ENCODE measurements at regions not wholly inside any gene's neighbourhood (a gene's known extent, or its start where the extent isn't known, plus 50 kb on each side); places are given as distances from the start of the nearest gene placed in this dataset.

GRCh38 chr7:126119981-126120380 is 1132.8 kb downstream of the GRM8 start:
- peaks cover 5% of the 10 kb centered on the region for H3K36me3 Mint-ChIP-seq (ENCODE audit: low read depth, unreplicated experiment)
- no peaks in the 10 kb centered on the region for H3K27me3 Mint-ChIP-seq (ENCODE audit: unreplicated experiment)
- no peaks in the 10 kb centered on the region for H3K9me3 Mint-ChIP-seq (ENCODE audit: unreplicated experiment)
- H3K4me1 Mint-ChIP-seq (ENCODE audit: unreplicated experiment) = no peaks in the 10 kb centered on the region
- no peak overlapping the region for H3K27ac Mint-ChIP-seq (ENCODE audit: unreplicated experiment)
- TF ChIP-seq, protein P1, sequence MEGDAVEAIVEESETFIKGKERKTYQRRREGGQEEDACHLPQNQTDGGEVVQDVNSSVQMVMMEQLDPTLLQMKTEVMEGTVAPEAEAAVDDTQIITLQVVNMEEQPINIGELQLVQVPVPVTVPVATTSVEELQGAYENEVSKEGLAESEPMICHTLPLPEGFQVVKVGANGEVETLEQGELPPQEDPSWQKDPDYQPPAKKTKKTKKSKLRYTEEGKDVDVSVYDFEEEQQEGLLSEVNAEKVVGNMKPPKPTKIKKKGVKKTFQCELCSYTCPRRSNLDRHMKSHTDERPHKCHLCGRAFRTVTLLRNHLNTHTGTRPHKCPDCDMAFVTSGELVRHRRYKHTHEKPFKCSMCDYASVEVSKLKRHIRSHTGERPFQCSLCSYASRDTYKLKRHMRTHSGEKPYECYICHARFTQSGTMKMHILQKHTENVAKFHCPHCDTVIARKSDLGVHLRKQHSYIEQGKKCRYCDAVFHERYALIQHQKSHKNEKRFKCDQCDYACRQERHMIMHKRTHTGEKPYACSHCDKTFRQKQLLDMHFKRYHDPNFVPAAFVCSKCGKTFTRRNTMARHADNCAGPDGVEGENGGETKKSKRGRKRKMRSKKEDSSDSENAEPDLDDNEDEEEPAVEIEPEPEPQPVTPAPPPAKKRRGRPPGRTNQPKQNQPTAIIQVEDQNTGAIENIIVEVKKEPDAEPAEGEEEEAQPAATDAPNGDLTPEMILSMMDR (IDR thresholded peaks at IDR 0.05; ENCODE audit: unreplicated experiment) = no peak
- DNase-seq (ENCODE audit: low spot score) = no peak
- H3K4me3 Mint-ChIP-seq (ENCODE audit: unreplicated experiment) = no peak overlapping the region

- TF ChIP-seq, protein P1 (IDR thresholded peaks at IDR 0.05; ENCODE audit: unreplicated experiment) = no peak
- no peak for DNase-seq (ENCODE audit: low spot score)
- Mint-ChIP-seq H3K36me3 (ENCODE audit: low read depth, unreplicated experiment) (no peaks in the 10 kb centered on the region), H3K27me3 (ENCODE audit: unreplicated experiment) (no peaks in the 10 kb centered on the region), H3K4me1 (ENCODE audit: unreplicated experiment) (no peaks in the 10 kb centered on the region), H3K27ac (ENCODE audit: unreplicated experiment) (no peak overlapping the region), H3K9me3 (ENCODE audit: unreplicated experiment) (no peaks in the 10 kb centered on the region), H3K4me3 (ENCODE audit: unreplicated experiment) (no peak overlapping the region)
Measured at GRCh38 chr7:126103582-126103981, 1149.2 kb downstream of the GRM8 start.

GRCh38 chr7:126083014-126083413 is 1153.4 kb upstream of the POT1 start:
- H3K9me3 Mint-ChIP-seq (ENCODE audit: unreplicated experiment) = no peaks in the 10 kb centered on the region
- TF ChIP-seq, protein P1 (IDR thresholded peaks at IDR 0.05; ENCODE audit: unreplicated experiment) = no peak
- H3K36me3 Mint-ChIP-seq (ENCODE audit: low read depth, unreplicated experiment) = no peaks in the 10 kb centered on the region
- no peak for DNase-seq (ENCODE audit: low spot score)
- H3K27ac Mint-ChIP-seq (ENCODE audit: unreplicated experiment) = no peak overlapping the region
- no peaks in the 10 kb centered on the region for H3K4me1 Mint-ChIP-seq (ENCODE audit: unreplicated experiment)
- no peaks in the 10 kb centered on the region for H3K27me3 Mint-ChIP-seq (ENCODE audit: unreplicated experiment)
- no peak overlapping the region for H3K4me3 Mint-ChIP-seq (ENCODE audit: unreplicated experiment)

GRCh38 chr7:126079581-126079980 is 1150.0 kb upstream of the POT1 start:
- no peak overlapping the region for H3K27ac Mint-ChIP-seq (ENCODE audit: unreplicated experiment)
- TF ChIP-seq, protein P1 (IDR thresholded peaks at IDR 0.05; ENCODE audit: unreplicated experiment) = no peak
- no peak for DNase-seq (ENCODE audit: low spot score)
- H3K36me3 Mint-ChIP-seq (ENCODE audit: low read depth, unreplicated experiment) = no peaks in the 10 kb centered on the region
- H3K27me3 Mint-ChIP-seq (ENCODE audit: unreplicated experiment) = no peaks in the 10 kb centered on the region
- no peaks in the 10 kb centered on the region for H3K9me3 Mint-ChIP-seq (ENCODE audit: unreplicated experiment)
- H3K4me3 Mint-ChIP-seq (ENCODE audit: unreplicated experiment) = no peak overlapping the region
- H3K4me1 Mint-ChIP-seq (ENCODE audit: unreplicated experiment) = no peaks in the 10 kb centered on the region

DNA sequence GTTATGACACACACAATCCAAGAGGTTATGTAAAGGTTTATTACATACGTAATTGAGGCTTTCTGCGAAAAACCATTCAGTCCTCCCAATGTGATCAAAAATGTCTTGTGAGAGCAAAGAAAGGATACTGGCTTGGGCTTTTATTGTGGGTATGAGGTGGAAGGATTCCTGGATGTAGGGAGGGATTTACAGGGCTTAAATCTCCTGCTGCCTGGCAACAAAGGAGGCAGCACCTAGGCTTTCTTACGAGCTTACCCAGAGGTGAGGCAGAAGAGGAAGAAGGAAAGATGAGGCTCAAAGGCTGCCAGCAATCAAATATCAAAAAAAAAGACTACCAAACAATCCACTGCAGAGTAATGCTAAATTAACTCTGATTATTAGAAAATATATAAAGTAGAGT is 1149.5 kb upstream of the POT1 start:
- Mint-ChIP-seq H3K27me3 (ENCODE audit: unreplicated experiment) (no peaks in the 10 kb centered on the region), H3K27ac (ENCODE audit: unreplicated experiment) (no peak overlapping the region), H3K4me1 (ENCODE audit: unreplicated experiment) (no peaks in the 10 kb centered on the region), H3K4me3 (ENCODE audit: unreplicated experiment) (no peak overlapping the region), H3K9me3 (ENCODE audit: unreplicated experiment) (no peaks in the 10 kb centered on the region), H3K36me3 (ENCODE audit: low read depth, unreplicated experiment) (no peaks in the 10 kb centered on the region)
- TF ChIP-seq, protein P1 (IDR thresholded peaks at IDR 0.05; ENCODE audit: unreplicated experiment) = no peak
- no peak for DNase-seq (ENCODE audit: low spot score)
